GM12878 (cell line): ENCODE measurements at regions not wholly inside any gene's neighbourhood (a gene's known extent, or its start where the extent isn't known, plus 50 kb on each side); places are given as distances from the start of the nearest gene placed in this dataset.

ENCODE experiments used
- E2F4 ChIP-seq: IDR thresholded peaks from 2 replicates; pipeline ENCODE4 v1.6.1; 2012; ENCODE audit warnings: low read depth, low read length, improper control_type of control experiment
- KAT2A ChIP-seq: conservative IDR thresholded peaks from 2 replicates; pipeline ENCODE4 v1.6.1; 2011; ENCODE audit warnings: low read depth, low read length; ENCODE audit not compliant: control insufficient read depth
- POLR2A ChIP-seq: IDR thresholded peaks from 2 replicates; pipeline ENCODE4 v1.6.1; 2011; ENCODE audit warnings: low read depth, mild to moderate bottlenecking, low read length
- TCF3 ChIP-seq: IDR thresholded peaks from 2 replicates; pipeline ENCODE4 v1.6.1; 2012; ENCODE audit warnings: low read depth, mild to moderate bottlenecking, low read length, borderline replicate concordance; ENCODE audit not compliant: insufficient read depth
- TCF7 ChIP-seq: IDR thresholded peaks from 2 replicates; pipeline ENCODE4 v1.6.1; 2014; ENCODE audit warnings: antibody characterized with exemption, borderline replicate concordance

GRCh38 chr6:141359953-141360352 is 772.8 kb upstream of the GJE1 start:
- TF ChIP-seq TCF7 (no peak), KAT2A (no peak), E2F4 (no peak), TCF3 (no peak), POLR2A (no peak)
